A549 (cell line): ENCODE measurements at regions not wholly inside any gene's neighbourhood (a gene's known extent, or its start where the extent isn't known, plus 50 kb on each side); places are given as distances from the start of the nearest gene placed in this dataset.

Source experiments
- KDM1A ChIP-seq: fragments of 200-600 bp; sonication (generic); IDR thresholded peaks from 2 replicates; pipeline ENCODE4 v1.6.1; 2016; ENCODE audit warnings: low read depth, mild to moderate bottlenecking
- POLR2A ChIP-seq: IDR thresholded peaks from 2 replicates; pipeline ENCODE4 v1.6.1; 2012; ENCODE audit warnings: mild to moderate bottlenecking, low read length
- TF ChIP-seq, protein P1 (sequence below): fragments of >200 bp; sonication (Bioruptor Twin); formaldehyde crosslinking; IDR thresholded peaks from 3 replicates; pipeline ENCODE4 v1.5.1; 2016
- TF ChIP-seq, protein P2 (sequence below): fragments of 200-600 bp; sonication (generic); IDR thresholded peaks from 2 replicates; pipeline ENCODE4 v1.6.1; 2016; ENCODE audit warnings: antibody characterized with exemption, mild to moderate bottlenecking, moderate library complexity
- TF ChIP-seq, protein P3 (sequence below): fragments of >200 bp; sonication (Bioruptor Twin); formaldehyde crosslinking; IDR thresholded peaks from 3 replicates; pipeline ENCODE4 v1.6.1; 2016

DNA sequence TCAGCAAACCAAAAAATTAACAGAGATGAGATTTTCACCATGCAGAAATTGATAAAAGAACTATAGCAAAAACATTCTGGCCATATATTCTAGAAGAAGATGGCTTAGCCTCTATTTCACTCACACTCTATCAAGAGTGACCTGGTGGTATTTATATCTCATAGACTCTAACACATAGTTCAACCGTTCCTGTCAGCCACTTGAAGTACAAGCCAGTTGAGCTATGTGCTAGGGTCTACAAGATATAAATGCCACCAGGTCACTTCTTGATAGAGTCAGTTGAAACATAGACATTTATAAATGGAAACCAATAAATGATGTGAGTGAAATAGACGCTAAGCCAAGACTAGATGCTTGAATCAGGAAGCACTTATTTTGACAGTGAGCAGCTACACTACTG lies 836.7 kb upstream of the EPHA5 start:
- TF ChIP-seq, protein P1, sequence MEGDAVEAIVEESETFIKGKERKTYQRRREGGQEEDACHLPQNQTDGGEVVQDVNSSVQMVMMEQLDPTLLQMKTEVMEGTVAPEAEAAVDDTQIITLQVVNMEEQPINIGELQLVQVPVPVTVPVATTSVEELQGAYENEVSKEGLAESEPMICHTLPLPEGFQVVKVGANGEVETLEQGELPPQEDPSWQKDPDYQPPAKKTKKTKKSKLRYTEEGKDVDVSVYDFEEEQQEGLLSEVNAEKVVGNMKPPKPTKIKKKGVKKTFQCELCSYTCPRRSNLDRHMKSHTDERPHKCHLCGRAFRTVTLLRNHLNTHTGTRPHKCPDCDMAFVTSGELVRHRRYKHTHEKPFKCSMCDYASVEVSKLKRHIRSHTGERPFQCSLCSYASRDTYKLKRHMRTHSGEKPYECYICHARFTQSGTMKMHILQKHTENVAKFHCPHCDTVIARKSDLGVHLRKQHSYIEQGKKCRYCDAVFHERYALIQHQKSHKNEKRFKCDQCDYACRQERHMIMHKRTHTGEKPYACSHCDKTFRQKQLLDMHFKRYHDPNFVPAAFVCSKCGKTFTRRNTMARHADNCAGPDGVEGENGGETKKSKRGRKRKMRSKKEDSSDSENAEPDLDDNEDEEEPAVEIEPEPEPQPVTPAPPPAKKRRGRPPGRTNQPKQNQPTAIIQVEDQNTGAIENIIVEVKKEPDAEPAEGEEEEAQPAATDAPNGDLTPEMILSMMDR: no peak
- TF ChIP-seq POLR2A (no peak), KDM1A (no peak)
- TF ChIP-seq, protein P2, sequence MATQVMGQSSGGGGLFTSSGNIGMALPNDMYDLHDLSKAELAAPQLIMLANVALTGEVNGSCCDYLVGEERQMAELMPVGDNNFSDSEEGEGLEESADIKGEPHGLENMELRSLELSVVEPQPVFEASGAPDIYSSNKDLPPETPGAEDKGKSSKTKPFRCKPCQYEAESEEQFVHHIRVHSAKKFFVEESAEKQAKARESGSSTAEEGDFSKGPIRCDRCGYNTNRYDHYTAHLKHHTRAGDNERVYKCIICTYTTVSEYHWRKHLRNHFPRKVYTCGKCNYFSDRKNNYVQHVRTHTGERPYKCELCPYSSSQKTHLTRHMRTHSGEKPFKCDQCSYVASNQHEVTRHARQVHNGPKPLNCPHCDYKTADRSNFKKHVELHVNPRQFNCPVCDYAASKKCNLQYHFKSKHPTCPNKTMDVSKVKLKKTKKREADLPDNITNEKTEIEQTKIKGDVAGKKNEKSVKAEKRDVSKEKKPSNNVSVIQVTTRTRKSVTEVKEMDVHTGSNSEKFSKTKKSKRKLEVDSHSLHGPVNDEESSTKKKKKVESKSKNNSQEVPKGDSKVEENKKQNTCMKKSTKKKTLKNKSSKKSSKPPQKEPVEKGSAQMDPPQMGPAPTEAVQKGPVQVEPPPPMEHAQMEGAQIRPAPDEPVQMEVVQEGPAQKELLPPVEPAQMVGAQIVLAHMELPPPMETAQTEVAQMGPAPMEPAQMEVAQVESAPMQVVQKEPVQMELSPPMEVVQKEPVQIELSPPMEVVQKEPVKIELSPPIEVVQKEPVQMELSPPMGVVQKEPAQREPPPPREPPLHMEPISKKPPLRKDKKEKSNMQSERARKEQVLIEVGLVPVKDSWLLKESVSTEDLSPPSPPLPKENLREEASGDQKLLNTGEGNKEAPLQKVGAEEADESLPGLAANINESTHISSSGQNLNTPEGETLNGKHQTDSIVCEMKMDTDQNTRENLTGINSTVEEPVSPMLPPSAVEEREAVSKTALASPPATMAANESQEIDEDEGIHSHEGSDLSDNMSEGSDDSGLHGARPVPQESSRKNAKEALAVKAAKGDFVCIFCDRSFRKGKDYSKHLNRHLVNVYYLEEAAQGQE: no peak
- TF ChIP-seq, protein P3, sequence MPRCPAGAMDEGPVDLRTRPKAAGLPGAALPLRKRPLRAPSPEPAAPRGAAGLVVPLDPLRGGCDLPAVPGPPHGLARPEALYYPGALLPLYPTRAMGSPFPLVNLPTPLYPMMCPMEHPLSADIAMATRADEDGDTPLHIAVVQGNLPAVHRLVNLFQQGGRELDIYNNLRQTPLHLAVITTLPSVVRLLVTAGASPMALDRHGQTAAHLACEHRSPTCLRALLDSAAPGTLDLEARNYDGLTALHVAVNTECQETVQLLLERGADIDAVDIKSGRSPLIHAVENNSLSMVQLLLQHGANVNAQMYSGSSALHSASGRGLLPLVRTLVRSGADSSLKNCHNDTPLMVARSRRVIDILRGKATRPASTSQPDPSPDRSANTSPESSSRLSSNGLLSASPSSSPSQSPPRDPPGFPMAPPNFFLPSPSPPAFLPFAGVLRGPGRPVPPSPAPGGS: no peak
